Neuronal stem cell (in vitro differentiated cells): ENCODE measurements at regions not wholly inside any gene's neighbourhood (a gene's known extent, or its start where the extent isn't known, plus 50 kb on each side); places are given as distances from the start of the nearest gene placed in this dataset.
A peak's percentile ranks its signal among the peaks of the same experiment; 100 is the strongest.

ENCODE experiments used
- DNase-seq: peaks from one replicate; pipeline ENCODE4 v3.0.0-alpha.2; 2013; ENCODE audit warnings: low spot score
- H2AFZ ChIP-seq: one replicate; pipeline ENCODE4 v1.6.1; 2013; ENCODE audit warnings: mild to moderate bottlenecking, low read length, inconsistent platforms
- H2AK5ac ChIP-seq: 2 replicates; pipeline ENCODE4 v1.6.1; 2013; ENCODE audit warnings: low read depth, mild to moderate bottlenecking, inconsistent platforms, low read length, moderate library complexity, mixed read lengths
- H2BK120ac ChIP-seq: 2 replicates; pipeline ENCODE4 v1.6.1; 2013; ENCODE audit warnings: low read depth, mild to moderate bottlenecking, inconsistent platforms, low read length, moderate library complexity, mixed read lengths
- H2BK12ac ChIP-seq: one replicate; pipeline ENCODE4 v1.6.1; 2013; ENCODE audit warnings: low read length, inconsistent platforms
- H2BK15ac ChIP-seq: 2 replicates; pipeline ENCODE4 v1.6.1; 2013; ENCODE audit warnings: mild to moderate bottlenecking, low read length, inconsistent platforms, mixed read lengths
- H2BK5ac ChIP-seq: one replicate; pipeline ENCODE4 v1.6.1; 2013; ENCODE audit warnings: inconsistent platforms, mild to moderate bottlenecking, low read length, moderate library complexity
- H3K14ac ChIP-seq: one replicate; pipeline ENCODE4 v1.6.1; 2013; ENCODE audit warnings: low read length, inconsistent platforms
- H3K18ac ChIP-seq: 2 replicates; pipeline ENCODE4 v1.6.1; 2013; ENCODE audit warnings: low read length, inconsistent platforms
- H3K23ac ChIP-seq: 2 replicates; pipeline ENCODE4 v1.6.1; 2013; ENCODE audit warnings: low read depth, mild to moderate bottlenecking, mixed read lengths, low read length, inconsistent platforms; ENCODE audit not compliant: poor library complexity
- H3K27ac ChIP-seq: replicated peaks from 3 replicates; pipeline ENCODE4 v1.5.1; 2013; ENCODE audit warnings: low read length, inconsistent platforms
- H3K27me3 ChIP-seq, 3 experiments: 2 replicates each; pipeline ENCODE4 v1.6.1; 2013; ENCODE audit warnings: low read length in 3 of 3, mild to moderate bottlenecking in 2 of 3, inconsistent platforms in 1 of 3, low read depth in 1 of 3, mixed read lengths in 1 of 3, moderate library complexity in 1 of 3; ENCODE audit not compliant: control insufficient read depth in 3 of 3, insufficient read depth in 3 of 3
- H3K36me3 ChIP-seq, 2 donors: replicated peaks in 1 of 2; 2 replicates each; pipeline ENCODE4 v1.6.1; 2013; ENCODE audit warnings: low read length in 2 of 2; ENCODE audit not compliant: control insufficient read depth in 2 of 2, insufficient read depth in 2 of 2
- H3K4ac ChIP-seq: 2 replicates; pipeline ENCODE4 v1.6.1; 2013; ENCODE audit warnings: inconsistent platforms, mild to moderate bottlenecking, low read length, moderate library complexity
- H3K4me1 ChIP-seq, 2 donors: 1 replicate in 1 of 2; 2 replicates in 1 of 2; pipeline ENCODE4 v1.6.1; 2013; ENCODE audit warnings: low read length in 2 of 2, low read depth in 1 of 2; ENCODE audit not compliant: control insufficient read depth in 2 of 2, insufficient read depth in 1 of 2
- H3K4me2 ChIP-seq: one replicate; pipeline ENCODE4 v1.6.1; 2013; ENCODE audit warnings: mild to moderate bottlenecking, low read length, inconsistent platforms; ENCODE audit not compliant: insufficient read depth, poor library complexity, severe bottlenecking
- H3K4me3 ChIP-seq, 2 donors: 2 replicates each; pipeline ENCODE4 v1.5.1; 2013; ENCODE audit warnings: low read length in 2 of 2, mild to moderate bottlenecking in 2 of 2, inconsistent platforms in 1 of 2, moderate library complexity in 1 of 2
- H3K79me1 ChIP-seq: one replicate; pipeline ENCODE4 v1.6.1; 2013; ENCODE audit warnings: low read depth, mild to moderate bottlenecking, inconsistent platforms, low read length, moderate library complexity
- H3K9ac ChIP-seq: one replicate; pipeline ENCODE4 v1.6.1; 2013; ENCODE audit warnings: mild to moderate bottlenecking, low read depth, low read length, inconsistent platforms; ENCODE audit not compliant: poor library complexity
- H3K9me3 ChIP-seq, 2 donors: replicated peaks in 1 of 2; 2 replicates each; pipeline versions ENCODE3 to v1.6.1; 2013; ENCODE audit warnings: low read length in 2 of 2, mild to moderate bottlenecking in 2 of 2, inconsistent platforms in 1 of 2, low read depth in 1 of 2, mixed read lengths in 1 of 2, moderate library complexity in 1 of 2; ENCODE audit not compliant: control insufficient read depth in 2 of 2, insufficient read depth in 1 of 2
- H4K8ac ChIP-seq: one replicate; pipeline ENCODE4 v1.6.1; 2013; ENCODE audit warnings: low read depth, mild to moderate bottlenecking, inconsistent platforms, low read length, moderate library complexity
- H4K91ac ChIP-seq: one replicate; pipeline ENCODE4 v1.6.1; 2013; ENCODE audit warnings: low read length, low read depth, mild to moderate bottlenecking, inconsistent platforms; ENCODE audit not compliant: poor library complexity
- WGBS, 2 donors: extraction: QIAGEN DNeasy Blood & Tissue Kit; methylation state at CpG; one replicate each; pipeline ENCODE4 v1.1.7; 2013; ENCODE audit warnings: missing lambda C conversion rate in 2 of 2, mixed read lengths in 1 of 2; ENCODE audit not compliant: insufficient read length in 2 of 2, insufficient replicate concordance in 1 of 2; ENCODE audit errors: extremely low coverage in 2 of 2; 5-methylcytosine and 5-hydroxymethylcytosine counted together

DNA sequence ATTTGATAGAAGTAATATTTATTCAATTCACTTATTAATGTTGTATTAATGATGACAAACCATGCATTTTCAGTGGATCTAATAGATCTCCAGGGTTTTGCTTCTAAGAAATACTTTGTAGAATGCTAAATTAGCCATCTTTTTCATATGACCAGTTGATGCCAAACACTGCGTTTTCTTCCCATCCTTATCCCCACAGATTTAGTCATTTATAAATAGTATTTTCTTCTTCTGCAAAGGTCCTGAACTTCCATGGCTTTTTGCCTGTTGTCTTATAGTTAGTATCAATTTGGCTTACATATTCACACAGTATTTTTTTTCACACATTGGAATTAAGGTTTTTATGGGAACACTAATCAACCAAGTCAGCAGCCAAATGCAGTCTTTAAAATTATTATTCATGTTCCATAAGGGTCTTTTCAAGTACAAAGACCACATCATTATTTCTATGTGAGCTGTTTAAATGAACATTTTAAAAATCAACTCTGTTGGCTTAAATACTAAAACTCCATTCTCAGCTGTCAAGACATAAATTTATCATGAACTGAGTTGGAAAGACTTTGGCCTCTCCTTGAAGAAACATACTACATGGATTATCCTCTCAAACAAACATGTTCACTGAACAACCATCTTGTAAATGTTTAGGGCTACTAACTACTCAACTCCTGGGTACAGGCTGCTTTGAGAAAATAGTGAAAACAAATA, 1278.4 kb upstream of the FLRT2 start:
- Histone ChIP-seq H3K9me3 (no peaks in the 10 kb centered on the region), H2BK15ac (no peak overlapping the region), H4K91ac (no peak overlapping the region), H2BK5ac (no peak overlapping the region), H3K9ac (no peak overlapping the region), H3K23ac (no peak overlapping the region), H3K18ac (no peak overlapping the region), H3K27me3 (peaks cover 0 to 21% (median 0%) of the 10 kb centered on the region in 3 experiments), H3K4me1 (peaks cover 4 to 8% of the 10 kb centered on the region in 2 donors), H2BK120ac (no peak overlapping the region), H3K4me2 (no peak overlapping the region), H2AK5ac (no peak overlapping the region), H2BK12ac (no peak overlapping the region), H3K36me3 (no peaks in the 10 kb centered on the region), H3K4ac (no peak overlapping the region), H3K14ac (no peak overlapping the region), H2AFZ (no peak overlapping the region), H3K79me1 (no peaks in the 10 kb centered on the region), H4K8ac (no peak overlapping the region), H3K4me3 (no peak overlapping the region), H3K27ac (no peak overlapping the region)
- DNase-seq = no peak
- WGBS, 2 donors = no CpG with 5 or more reads among the region's 1 CpG

DNA sequence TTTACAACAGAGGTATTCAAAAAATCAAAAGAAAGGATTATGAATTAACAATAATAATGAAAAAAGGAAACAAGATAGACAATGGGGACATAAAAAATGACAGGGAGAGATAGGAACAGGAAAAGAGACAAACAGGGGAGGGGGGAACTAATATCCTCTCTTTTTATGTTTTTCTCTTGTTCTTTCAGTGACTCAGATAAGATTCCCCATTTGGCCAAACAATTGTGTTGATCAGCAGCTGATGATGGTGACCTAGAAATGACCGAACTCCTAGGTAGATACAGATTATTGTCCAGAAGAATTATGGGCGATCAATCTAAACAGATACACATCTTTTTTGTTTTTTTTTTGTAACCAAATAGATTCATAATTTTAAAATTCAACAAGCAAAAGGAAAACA, 1277.2 kb upstream of the FLRT2 start:
- no peak for DNase-seq

DNA sequence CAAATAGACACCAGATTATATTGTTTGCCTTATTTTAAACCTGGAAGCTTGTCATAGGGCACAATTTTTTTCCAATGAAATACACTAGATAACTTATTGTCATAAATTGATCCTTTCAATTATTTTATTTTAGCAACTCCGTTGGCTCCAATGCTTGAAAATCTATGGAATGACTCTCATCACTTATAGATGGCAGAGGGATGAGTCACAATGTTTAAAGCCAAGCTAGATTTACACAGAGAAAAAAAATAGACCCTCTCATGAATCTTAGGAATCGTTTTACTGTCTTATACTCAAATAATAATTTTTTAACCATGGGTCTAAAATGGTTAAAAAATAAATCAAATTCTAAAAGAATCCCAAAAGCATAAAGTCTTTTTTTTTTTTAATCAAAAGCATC, 1276.6 kb upstream of the FLRT2 start:
- H3K9ac ChIP-seq = no peak overlapping the region
- no peak overlapping the region for H3K4ac ChIP-seq
- H3K23ac ChIP-seq = no peak overlapping the region
- H4K91ac ChIP-seq = no peak overlapping the region
- H4K8ac ChIP-seq = no peak overlapping the region
- no peak overlapping the region for H2BK12ac ChIP-seq
- H2AFZ ChIP-seq = no peak overlapping the region
- H3K79me1 ChIP-seq = no peaks in the 10 kb centered on the region
- H3K4me3 ChIP-seq = no peak overlapping the region
- H2BK120ac ChIP-seq = no peak overlapping the region
- H3K18ac ChIP-seq = no peak overlapping the region
- H3K4me1 ChIP-seq = peaks cover 4 to 8% of the 10 kb centered on the region in 2 donors
- H3K27me3 ChIP-seq = peaks cover 0 to 30% (median 0%) of the 10 kb centered on the region in 3 experiments
- H3K36me3 ChIP-seq = no peaks in the 10 kb centered on the region
- no peaks in the 10 kb centered on the region for H3K9me3 ChIP-seq
- WGBS, 2 donors = no CpG with 5 or more reads among the region's 2 CpGs
- H3K4me2 ChIP-seq = no peak overlapping the region
- H2BK5ac ChIP-seq = no peak overlapping the region
- no peak overlapping the region for H3K14ac ChIP-seq
- DNase-seq = no peak
- no peak overlapping the region for H2AK5ac ChIP-seq
- no peak overlapping the region for H3K27ac ChIP-seq
- no peak overlapping the region for H2BK15ac ChIP-seq

More for the DNA sequence above, 1277.2 kb upstream of the FLRT2 start:
- Histone ChIP-seq H3K27me3 (peaks cover 0 to 30% (median 0%) of the 10 kb centered on the region in 3 experiments), H4K8ac (no peak overlapping the region), H3K36me3 (no peaks in the 10 kb centered on the region), H2BK15ac (no peak overlapping the region), H3K4me3 (no peak overlapping the region), H3K9ac (no peak overlapping the region), H2BK120ac (no peak overlapping the region), H2BK12ac (no peak overlapping the region), H3K9me3 (no peaks in the 10 kb centered on the region), H2AFZ (no peak overlapping the region), H3K14ac (no peak overlapping the region), H2BK5ac (no peak overlapping the region), H3K4ac (no peak overlapping the region), H3K4me1 (peaks cover 4 to 8% of the 10 kb centered on the region in 2 donors), H3K23ac (no peak overlapping the region), H4K91ac (no peak overlapping the region), H3K4me2 (no peak overlapping the region), H3K79me1 (no peaks in the 10 kb centered on the region), H3K27ac (no peak overlapping the region), H2AK5ac (no peak overlapping the region), H3K18ac (no peak overlapping the region)
- no CpG with 5 or more reads among the region's 2 CpGs for WGBS, 2 donors

DNA sequence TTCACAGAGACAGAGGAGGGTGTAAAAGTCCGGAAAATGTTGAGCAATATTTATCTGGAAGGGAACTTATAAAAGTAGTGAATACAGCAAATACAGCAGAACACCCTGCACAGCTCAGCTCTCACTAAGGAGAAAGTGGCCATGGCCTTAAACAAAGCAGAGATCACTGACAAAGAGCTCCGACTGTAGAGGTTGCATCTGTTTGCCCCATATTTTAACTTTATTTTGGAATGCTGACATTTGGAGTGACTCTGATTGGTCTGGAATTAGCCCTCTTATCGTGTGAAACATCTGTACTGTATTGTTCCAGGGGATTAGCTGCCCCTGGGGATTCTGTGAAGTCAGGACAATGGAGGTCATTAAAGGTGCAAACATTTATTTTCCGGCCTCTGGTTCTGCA, 1275.7 kb upstream of the FLRT2 start:
- H2BK5ac ChIP-seq = no peak overlapping the region
- no peaks in the 10 kb centered on the region for H3K79me1 ChIP-seq
- no peak overlapping the region for H3K18ac ChIP-seq
- no peaks in the 10 kb centered on the region for H3K36me3 ChIP-seq
- no CpG with 5 or more reads among the region's 4 CpGs for WGBS, 2 donors
- no peak overlapping the region for H3K9ac ChIP-seq
- H2AFZ ChIP-seq = peak overlapping the region; percentile 66
- H2BK120ac ChIP-seq = no peak overlapping the region
- H4K8ac ChIP-seq = no peak overlapping the region
- H2BK12ac ChIP-seq = no peak overlapping the region
- DNase-seq = peak; percentile 85
- no peak overlapping the region for H3K14ac ChIP-seq
- H2BK15ac ChIP-seq = no peak overlapping the region
- peaks cover 0 to 32% (median 0%) of the 10 kb centered on the region in 3 experiments for H3K27me3 ChIP-seq
- no peaks in the 10 kb centered on the region for H3K9me3 ChIP-seq
- H3K23ac ChIP-seq = no peak overlapping the region
- peaks cover 4 to 8% of the 10 kb centered on the region in 2 donors for H3K4me1 ChIP-seq
- no peak overlapping the region for H3K4me3 ChIP-seq
- no peak overlapping the region for H2AK5ac ChIP-seq
- H3K4ac ChIP-seq = no peak overlapping the region
- peak overlapping the region; percentile 42 for H3K4me2 ChIP-seq
- H4K91ac ChIP-seq = no peak overlapping the region
- H3K27ac ChIP-seq = peak overlapping the region; percentile 56
